ENCODE measurements at regions not wholly inside any gene's neighbourhood (a gene's known extent, or its start where the extent isn't known, plus 50 kb on each side); places are given as distances from the start of the nearest gene placed in this dataset.

DNA sequence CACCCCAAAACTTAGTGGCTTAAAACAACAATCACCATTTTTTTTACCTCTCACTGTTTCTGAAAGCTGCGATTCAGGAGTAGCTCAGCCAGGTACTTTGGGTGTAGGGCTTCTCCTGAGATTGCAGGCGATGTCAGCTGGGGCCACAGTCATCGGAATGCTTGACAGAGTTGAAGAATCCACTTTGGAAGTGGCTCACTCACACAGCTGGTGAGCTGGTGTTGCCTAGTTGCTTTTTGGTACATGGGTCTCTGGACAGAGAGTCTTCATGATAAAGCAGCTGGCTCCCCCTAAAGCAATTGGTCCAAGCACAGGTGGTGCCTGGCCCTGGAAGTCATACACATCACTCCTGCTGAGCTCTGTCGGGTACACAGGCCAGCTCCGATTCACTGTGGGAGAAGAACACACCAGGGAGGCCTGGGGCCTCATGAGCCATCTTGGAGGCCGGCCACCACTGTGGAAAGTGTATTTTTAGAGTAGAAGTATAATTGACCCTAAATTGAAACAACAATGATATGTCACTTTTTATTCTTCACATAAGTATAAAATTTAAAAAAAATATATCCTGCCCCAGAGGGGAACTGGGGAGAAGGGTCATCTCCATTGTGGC lies 75.2 kb upstream of the GALNT2 start:
- TF ChIP-seq, protein P1, sequence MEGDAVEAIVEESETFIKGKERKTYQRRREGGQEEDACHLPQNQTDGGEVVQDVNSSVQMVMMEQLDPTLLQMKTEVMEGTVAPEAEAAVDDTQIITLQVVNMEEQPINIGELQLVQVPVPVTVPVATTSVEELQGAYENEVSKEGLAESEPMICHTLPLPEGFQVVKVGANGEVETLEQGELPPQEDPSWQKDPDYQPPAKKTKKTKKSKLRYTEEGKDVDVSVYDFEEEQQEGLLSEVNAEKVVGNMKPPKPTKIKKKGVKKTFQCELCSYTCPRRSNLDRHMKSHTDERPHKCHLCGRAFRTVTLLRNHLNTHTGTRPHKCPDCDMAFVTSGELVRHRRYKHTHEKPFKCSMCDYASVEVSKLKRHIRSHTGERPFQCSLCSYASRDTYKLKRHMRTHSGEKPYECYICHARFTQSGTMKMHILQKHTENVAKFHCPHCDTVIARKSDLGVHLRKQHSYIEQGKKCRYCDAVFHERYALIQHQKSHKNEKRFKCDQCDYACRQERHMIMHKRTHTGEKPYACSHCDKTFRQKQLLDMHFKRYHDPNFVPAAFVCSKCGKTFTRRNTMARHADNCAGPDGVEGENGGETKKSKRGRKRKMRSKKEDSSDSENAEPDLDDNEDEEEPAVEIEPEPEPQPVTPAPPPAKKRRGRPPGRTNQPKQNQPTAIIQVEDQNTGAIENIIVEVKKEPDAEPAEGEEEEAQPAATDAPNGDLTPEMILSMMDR (IDR thresholded peaks at IDR 0.05; ENCODE audit: low read depth, low read length, missing input control) = no peak
- TF ChIP-seq TAF1 (conservative IDR thresholded peaks at IDR 0.05) = no peak
- TF ChIP-seq ATF3 (IDR thresholded peaks at IDR 0.05) = no peak
- TF ChIP-seq MAX (IDR thresholded peaks at IDR 0.05) = no peak
- TF ChIP-seq NR2F2 (IDR thresholded peaks at IDR 0.05) = no peak
- TF ChIP-seq GABPA (IDR thresholded peaks at IDR 0.05 in 1 of 2, conservative IDR thresholded peaks at IDR 0.05 in 1 of 2) = no peak
- TF ChIP-seq SP1 (IDR thresholded peaks at IDR 0.05) = no peak
- TF ChIP-seq REST (IDR thresholded peaks at IDR 0.05) = no peak
- no peak for TF ChIP-seq JUND (IDR thresholded peaks at IDR 0.05)

All from liver (tissue), 3 donors.